ENCODE measurements at regions not wholly inside any gene's neighbourhood (a gene's known extent, or its start where the extent isn't known, plus 50 kb on each side); places are given as distances from the start of the nearest gene placed in this dataset.

- no peak for TF ChIP-seq CTCF (IDR thresholded peaks at IDR 0.05)
- TF ChIP-seq POLR2A (IDR thresholded peaks at IDR 0.05), result no peak
These were observed 1507.6 kb upstream of the SEL1L start for GRCh38 chr14:83041224-83041623.
